H1 (cell line): ENCODE measurements at regions not wholly inside any gene's neighbourhood (a gene's known extent, or its start where the extent isn't known, plus 50 kb on each side); places are given as distances from the start of the nearest gene placed in this dataset.
"Not testable (repeated sequence)": the region's sequence is repeated elsewhere in the genome, so short reads cannot be mapped to it uniquely, and the experiment has no call there.

Experiments used
- CTCF ChIA-PET: fragments of 300-600 bp; sonication (Branson Sonifier 250); formaldehyde crosslinking; loops from one replicate; lab custom pipeline; 2021; ENCODE audit not compliant: partially characterized antibody; lab: Charles Lee
- POLR2A ChIA-PET: fragments of 300-600 bp; sonication (Branson Sonifier 250); formaldehyde crosslinking; loops from one replicate; lab custom pipeline; 2021; ENCODE audit warnings: inconsistent platforms; ENCODE audit not compliant: partially characterized antibody; lab: Charles Lee
- DNase-seq, 2 experiments: peaks; one replicate each; pipeline versions ENCODE4 v3.0.0 to v3.0.0-alpha.2; 2010 to 2022; ENCODE audit warnings: low spot score in 2 of 2, low read depth in 1 of 2, mixed read lengths in 1 of 2
- FAIRE-seq: peaks from 2 replicates; lab custom pipeline; 2011; peaks lifted over from hg19 to GRCh38; lab: Jason Lieb, UNC
- H2AFZ ChIP-seq: 2 replicates; pipeline ENCODE4 v1.8.1; 2012; ENCODE audit warnings: low read length, inconsistent platforms
- H2AK5ac ChIP-seq: 2 replicates; pipeline ENCODE4 v1.6.1; 2013; ENCODE audit warnings: low read depth, low read length
- H2BK120ac ChIP-seq: replicated peaks from 2 replicates; pipeline ENCODE3; 2013; ENCODE audit warnings: low read depth, low read length, inconsistent platforms
- H2BK12ac ChIP-seq: 2 replicates; pipeline ENCODE4 v1.6.1; 2013; ENCODE audit warnings: low read depth, low read length
- H2BK15ac ChIP-seq: 2 replicates; pipeline ENCODE4 v1.6.1; 2013; ENCODE audit warnings: low read length
- H2BK20ac ChIP-seq: 2 replicates; pipeline ENCODE4 v1.6.1; 2013; ENCODE audit warnings: low read length
- H2BK5ac ChIP-seq: 2 replicates; pipeline ENCODE4 v1.6.1; 2013; ENCODE audit warnings: low read depth, low read length
- H3K14ac ChIP-seq: 2 replicates; pipeline ENCODE4 v1.6.1; 2013; ENCODE audit warnings: inconsistent platforms; ENCODE audit not compliant: insufficient read length
- H3K18ac ChIP-seq: 2 replicates; pipeline ENCODE4 v1.6.1; 2013; ENCODE audit warnings: low read length; ENCODE audit errors: extremely low read depth
- H3K23ac ChIP-seq: 2 replicates; pipeline ENCODE4 v1.6.1; 2013; ENCODE audit warnings: inconsistent platforms; ENCODE audit not compliant: insufficient read length
- H3K23me2 ChIP-seq: 2 replicates; pipeline ENCODE4 v1.6.1; 2013; ENCODE audit warnings: low read depth, low read length
- H3K27ac ChIP-seq: 2 replicates; pipeline ENCODE4 v1.6.1; 2011; ENCODE audit warnings: low read depth, low read length, inconsistent platforms
- H3K27me3 ChIP-seq, 4 experiments: replicated peaks in 1 of 4; 1 replicate in 1 of 4; 2 replicates in 3 of 4; pipeline versions ENCODE4 v1.6.1 to v1.8.1; 2011 to 2013; ENCODE audit warnings: low read length in 3 of 4, mild to moderate bottlenecking in 3 of 4, inconsistent platforms in 2 of 4, mixed read lengths in 2 of 4, moderate library complexity in 1 of 4; ENCODE audit not compliant: control insufficient read depth in 3 of 4, insufficient read depth in 3 of 4; ENCODE audit errors: extremely low read depth in 1 of 4
- H3K36me3 ChIP-seq, 4 experiments: 2 replicates each; pipeline versions ENCODE4 v1.6.1 to v1.8.1; 2011 to 2013; ENCODE audit warnings: mild to moderate bottlenecking in 4 of 4, low read length in 3 of 4, moderate library complexity in 2 of 4, control low read depth in 1 of 4, inconsistent platforms in 1 of 4; ENCODE audit not compliant: insufficient read depth in 4 of 4, control insufficient read depth in 2 of 4
- H3K4ac ChIP-seq: replicated peaks from 2 replicates; pipeline ENCODE3; 2013; ENCODE audit warnings: low read length, low read depth, mixed read lengths, inconsistent platforms; ENCODE audit not compliant: insufficient read length
- H3K4me1 ChIP-seq, 4 experiments: replicated peaks in 1 of 4; 1 replicate in 1 of 4; 2 replicates in 3 of 4; pipeline versions ENCODE4 v1.6.1 to v1.8.1; 2011 to 2013; ENCODE audit warnings: low read length in 3 of 4, inconsistent platforms in 2 of 4, mixed read lengths in 1 of 4; ENCODE audit not compliant: insufficient read depth in 4 of 4, control insufficient read depth in 3 of 4
- H3K4me2 ChIP-seq, 2 experiments: 2 replicates each; pipeline versions ENCODE4 v1.6.1 to v1.8.1; 2011 to 2013; ENCODE audit warnings: low read depth in 2 of 2, low read length in 2 of 2, control low read depth in 1 of 2, inconsistent platforms in 1 of 2, mild to moderate bottlenecking in 1 of 2; ENCODE audit not compliant: insufficient read depth in 1 of 2
- H3K4me3 ChIP-seq, 4 experiments: fragments of 200-600, 300-600 bp in 1 of 4; sonication (generic), shearing (Covaris generic), sonication (Bioruptor Twin) in 1 of 4; 2 replicates each; pipeline versions ENCODE4 v1.5.1 to v1.8.1; 2011 to 2016; ENCODE audit warnings: low read length in 4 of 4, low read depth in 3 of 4, control low read depth in 2 of 4, inconsistent platforms in 2 of 4, mild to moderate bottlenecking in 2 of 4, mixed read lengths in 1 of 4, moderate library complexity in 1 of 4; ENCODE audit not compliant: insufficient read depth in 2 of 4; ENCODE audit errors: extremely low read depth in 1 of 4
- H3K56ac ChIP-seq: replicated peaks from 2 replicates; pipeline ENCODE3; 2013; ENCODE audit warnings: low read depth, mild to moderate bottlenecking, mixed read lengths, low read length, inconsistent platforms; ENCODE audit not compliant: insufficient read length
- H3K79me1 ChIP-seq: 2 replicates; pipeline ENCODE4 v1.6.1; 2013; ENCODE audit warnings: low read depth, low read length, control low read depth
- H3K79me2 ChIP-seq, 2 experiments: 2 replicates each; pipeline versions ENCODE4 v1.6.1 to v1.8.1; 2012 to 2013; ENCODE audit warnings: low read length in 2 of 2, mild to moderate bottlenecking in 2 of 2, inconsistent platforms in 1 of 2; ENCODE audit not compliant: insufficient read depth in 2 of 2, control insufficient read depth in 1 of 2
- H3K9ac ChIP-seq, 4 experiments: replicated peaks in 1 of 4; 1 replicate in 1 of 4; 2 replicates in 3 of 4; pipeline versions ENCODE4 v1.6.1 to v1.8.1; 2011 to 2013; ENCODE audit warnings: low read depth in 3 of 4, low read length in 3 of 4, control low read depth in 2 of 4, mild to moderate bottlenecking in 2 of 4, moderate library complexity in 2 of 4, inconsistent platforms in 1 of 4; ENCODE audit errors: extremely low read depth in 1 of 4
- H3K9me3 ChIP-seq, 2 experiments: 2 replicates each; pipeline versions ENCODE4 v1.6.1 to v1.8.1; 2012 to 2013; ENCODE audit warnings: mild to moderate bottlenecking in 2 of 2, moderate library complexity in 2 of 2, control low read depth in 1 of 2, inconsistent platforms in 1 of 2, low read depth in 1 of 2, low read length in 1 of 2, mixed read lengths in 1 of 2; ENCODE audit not compliant: insufficient read depth in 2 of 2
- H4K20me1 ChIP-seq, 2 experiments: replicated peaks in 1 of 2; 2 replicates each; pipeline versions ENCODE3 to v1.8.1; 2011 to 2013; ENCODE audit warnings: inconsistent platforms in 2 of 2, low read length in 2 of 2, mild to moderate bottlenecking in 1 of 2; ENCODE audit not compliant: insufficient read depth in 2 of 2, control insufficient read depth in 1 of 2
- H4K5ac ChIP-seq: 2 replicates; pipeline ENCODE4 v1.6.1; 2013; ENCODE audit warnings: low read length, low read depth, mixed read lengths, inconsistent platforms; ENCODE audit not compliant: insufficient read length
- H4K8ac ChIP-seq: 2 replicates; pipeline ENCODE4 v1.8.0; 2013; ENCODE audit warnings: mild to moderate bottlenecking, moderate library complexity, low read length, inconsistent platforms; ENCODE audit not compliant: insufficient read depth; ENCODE audit errors: extremely low read depth
- H4K91ac ChIP-seq: replicated peaks from 2 replicates; pipeline ENCODE3; 2013; ENCODE audit warnings: low read length, mixed read lengths, inconsistent platforms; ENCODE audit not compliant: insufficient read length
- WGBS, 2 experiments: shearing (Covaris generic) in 1 of 2; methylation state at CpG; one replicate each; pipeline versions ENCODE4 v1.1.6 to v1.1.7; 2013 to 2015; ENCODE audit warnings: low lambda C conversion rate in 2 of 2, mixed read lengths in 2 of 2, inconsistent platforms in 1 of 2, low coverage in 1 of 2, missing lambda C conversion rate in 1 of 2; ENCODE audit not compliant: insufficient replicate concordance in 2 of 2, insufficient coverage in 1 of 2, insufficient read length in 1 of 2; ENCODE audit errors: extremely low coverage in 1 of 2, missing lambda C conversion rate in 1 of 2; 5-methylcytosine and 5-hydroxymethylcytosine counted together

- H3K18ac ChIP-seq, H2BK15ac ChIP-seq, H3K79me2 ChIP-seq, H3K4me3 ChIP-seq, H3K23ac ChIP-seq, H3K79me1 ChIP-seq, CTCF ChIA-PET, DNase-seq, H3K4me2 ChIP-seq, H2AK5ac ChIP-seq, H3K14ac ChIP-seq, H4K20me1 ChIP-seq, H4K8ac ChIP-seq, H3K9ac ChIP-seq, H3K4me1 ChIP-seq, H3K56ac ChIP-seq, H3K36me3 ChIP-seq, FAIRE-seq, H2BK12ac ChIP-seq, H2BK120ac ChIP-seq, H2AFZ ChIP-seq, H4K5ac ChIP-seq, H3K27ac ChIP-seq, H3K27me3 ChIP-seq, H3K9me3 ChIP-seq, H2BK5ac ChIP-seq, POLR2A ChIA-PET, H2BK20ac ChIP-seq, H3K23me2 ChIP-seq, H4K91ac ChIP-seq, H3K4ac ChIP-seq: not testable (repeated sequence)
- 90% methylated on average over 7 of the region's 7 CpGs; no CpG with 5 or more reads in 1 of the 2 experiments for WGBS, 2 experiments
Measured at GRCh38 chr3:75440986-75441385, 223.1 kb upstream of the FRG2C start.

DNA sequence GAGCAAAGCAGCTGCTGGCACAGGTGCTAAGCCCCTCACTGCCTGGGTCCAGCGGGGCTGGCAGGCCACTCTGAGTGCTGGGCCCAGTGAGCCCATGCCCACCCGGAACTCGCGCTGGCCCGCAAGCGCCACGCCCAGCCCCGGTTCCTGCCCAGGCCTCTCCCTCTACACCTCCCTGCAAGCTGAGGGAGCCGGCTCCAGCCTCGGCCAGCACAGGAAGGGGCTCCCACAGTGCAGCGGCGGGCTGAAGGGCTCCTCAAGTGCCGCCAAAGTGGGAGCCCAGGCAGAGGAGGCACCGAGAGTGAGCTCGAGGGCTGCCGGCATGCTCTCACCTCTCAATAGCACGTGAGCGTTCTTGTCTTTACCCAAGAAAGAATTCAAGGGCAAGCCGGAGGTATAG, 219.5 kb upstream of the FRG2C start:
- H3K18ac ChIP-seq, H3K36me3 ChIP-seq, H3K27ac ChIP-seq, H3K79me1 ChIP-seq, DNase-seq, H2BK15ac ChIP-seq, H3K23ac ChIP-seq, H2BK120ac ChIP-seq, H2BK20ac ChIP-seq, H3K79me2 ChIP-seq, H4K91ac ChIP-seq, H3K9me3 ChIP-seq, H4K20me1 ChIP-seq, CTCF ChIA-PET, H2BK12ac ChIP-seq, H3K4ac ChIP-seq, H3K4me3 ChIP-seq, H3K27me3 ChIP-seq, FAIRE-seq, H4K5ac ChIP-seq, H3K56ac ChIP-seq, H2AFZ ChIP-seq, H2BK5ac ChIP-seq, H3K23me2 ChIP-seq, H3K14ac ChIP-seq, H3K9ac ChIP-seq, H4K8ac ChIP-seq, H2AK5ac ChIP-seq, H3K4me1 ChIP-seq, H3K4me2 ChIP-seq: not testable (repeated sequence)
- POLR2A ChIA-PET = interaction anchor here (0.7 kb wide), 1 partner anchor 9 kb away, joined by 3 read pairs; no protein-coding TSS in a partner anchor
- WGBS, 2 experiments = 95% methylated on average over 13 of the region's 19 CpGs; no CpG with 5 or more reads in 1 of the 2 experiments
